Epithelial cell of proximal tubule (primary cell): ENCODE measurements at regions not wholly inside any gene's neighbourhood (a gene's known extent, or its start where the extent isn't known, plus 50 kb on each side); places are given as distances from the start of the nearest gene placed in this dataset.
A peak's percentile ranks its signal among the peaks of the same experiment; 100 is the strongest.
"Not testable (repeated sequence)": the region's sequence is repeated elsewhere in the genome, so short reads cannot be mapped to it uniquely, and the experiment has no call there.

ENCODE experiments used
- DNase-seq: peaks from one replicate; pipeline ENCODE4 v3.0.0-alpha.2; 2011; ENCODE audit warnings: low read depth
- H3K4me3 ChIP-seq: 2 replicates; pipeline ENCODE4 v1.5.1; 2011; ENCODE audit warnings: low read depth, mild to moderate bottlenecking, low read length
- CTCF ChIP-seq: conservative IDR thresholded peaks from 2 replicates; pipeline ENCODE4 v1.5.1; 2012; ENCODE audit warnings: low read depth, mild to moderate bottlenecking, low read length

GRCh38 chr5:166906991-166907713, 1384.3 kb upstream of the WWC1 start:
- no peak for DNase-seq
- no peak overlapping the region for H3K4me3 ChIP-seq
- TF ChIP-seq CTCF, result no peak

- peak; percentile 45 for DNase-seq
- no peak for TF ChIP-seq CTCF
- H3K4me3 ChIP-seq, result no peak overlapping the region
These were observed 1382.4 kb upstream of the WWC1 start for GRCh38 chr5:166909040-166909439.

DNA sequence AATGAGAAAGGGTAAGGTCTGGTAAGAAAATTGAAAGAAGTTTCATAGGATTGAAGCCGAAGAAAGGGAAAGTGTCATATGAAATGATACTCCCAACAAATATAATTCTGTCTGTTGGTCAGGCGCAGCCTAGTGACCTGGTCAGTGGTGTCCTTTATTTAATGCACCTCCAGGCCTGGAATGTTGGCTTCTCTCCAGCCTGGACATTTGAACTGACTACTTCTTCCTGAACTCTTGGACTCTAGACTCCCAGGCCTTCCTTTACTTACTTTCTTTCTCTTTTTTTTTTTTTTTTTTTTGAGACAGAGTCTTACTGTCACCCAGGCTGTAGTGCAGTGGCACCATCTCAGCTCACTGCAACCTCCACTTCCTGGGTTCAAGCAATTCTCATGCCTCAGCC, 1381.5 kb upstream of the WWC1 start:
- TF ChIP-seq CTCF, result no peak
- DNase-seq, result peak; percentile 12
- no peak overlapping the region for H3K4me3 ChIP-seq

DNA sequence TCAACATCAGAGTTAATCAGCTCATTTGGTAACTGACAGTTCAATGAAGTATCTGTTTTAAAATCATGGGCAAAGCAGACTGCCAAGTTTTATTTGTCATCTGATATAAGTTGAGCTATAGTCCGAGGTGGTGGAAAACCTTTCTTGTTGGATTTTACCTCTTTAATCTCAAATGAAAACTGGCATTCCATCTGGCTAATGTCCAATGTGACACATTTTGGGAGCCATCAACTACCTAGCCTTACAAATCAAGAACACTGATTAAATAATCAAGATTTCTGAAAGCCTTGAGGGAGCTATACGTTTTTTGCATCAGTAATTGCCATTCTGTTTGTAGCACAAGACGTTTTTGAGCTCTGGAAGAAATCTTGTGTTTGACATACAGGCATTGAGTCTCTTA, 1380.5 kb upstream of the WWC1 start:
- no peak for DNase-seq
- no peak overlapping the region for H3K4me3 ChIP-seq
- TF ChIP-seq CTCF, result no peak

- no peak for DNase-seq
- TF ChIP-seq CTCF, result no peak
These were observed 1375.4 kb upstream of the WWC1 start for GRCh38 chr5:166916021-166916420.

GRCh38 chr5:166926138-166926537, 1365.3 kb upstream of the WWC1 start:
- TF ChIP-seq CTCF, result no peak
- no peak overlapping the region for H3K4me3 ChIP-seq
- no peak for DNase-seq

More at GRCh38 chr5:166916021-166916420, 1375.4 kb upstream of the WWC1 start:
- H3K4me3 ChIP-seq, result no peak overlapping the region

DNA sequence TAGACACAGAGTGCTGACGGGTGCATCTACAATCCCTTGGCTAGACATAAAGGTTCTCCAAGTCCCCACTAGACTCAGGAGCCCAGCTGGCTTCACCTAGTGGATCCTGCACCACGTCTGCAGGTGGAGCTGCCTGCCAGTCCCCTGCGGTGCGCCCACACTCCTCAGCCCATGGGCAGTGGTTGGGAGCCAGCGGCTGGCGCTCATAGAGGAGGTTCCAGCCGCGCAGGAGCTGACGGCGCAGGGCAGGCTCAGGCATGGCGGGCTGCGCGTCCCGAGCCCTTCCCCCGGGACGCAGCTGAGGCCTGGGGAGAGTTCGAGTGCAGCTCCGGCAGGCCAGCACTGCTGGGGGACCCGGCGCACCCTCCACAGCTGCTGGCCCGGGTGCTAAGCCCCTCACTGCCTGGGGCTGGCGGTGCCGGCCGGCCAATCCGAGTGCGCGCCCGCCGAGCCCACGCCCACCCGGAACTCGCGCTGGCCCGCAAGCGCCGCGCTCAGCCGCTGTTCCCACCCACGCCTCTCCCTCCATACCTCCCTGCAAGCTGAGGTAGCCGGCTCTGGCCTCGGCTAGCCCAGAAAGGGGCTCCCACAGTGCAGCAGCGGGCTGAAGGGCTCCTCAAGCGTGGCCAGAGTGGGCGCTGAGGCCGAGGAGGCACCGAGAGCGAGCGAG, 1364.5 kb upstream of the WWC1 start:
- not testable (repeated sequence) for DNase-seq, H3K4me3 ChIP-seq
